Uterus (tissue), 3 donors: ENCODE measurements at regions not wholly inside any gene's neighbourhood (a gene's known extent, or its start where the extent isn't known, plus 50 kb on each side); places are given as distances from the start of the nearest gene placed in this dataset.

ENCODE experiments used
- DNase-seq, 2 donors: peaks; one replicate each; pipeline ENCODE4 v3.0.0-alpha.2; 2019 to 2020
- H3K27ac ChIP-seq, 2 donors: fragments of 200-600 bp; sonication (generic); 1 replicate in 1 of 2; 2 replicates in 1 of 2; pipeline ENCODE4 v1.5.1; 2016 to 2018
- H3K27me3 ChIP-seq, 2 donors: fragments of 200-600 bp; sonication (generic); one replicate each; pipeline ENCODE4 v1.5.1; 2018 to 2019; ENCODE audit warnings: control low read depth in 1 of 2
- H3K36me3 ChIP-seq, 2 donors: fragments of 200-600 bp; sonication (generic); one replicate each; pipeline ENCODE4 v1.5.1; 2019; ENCODE audit warnings: control low read depth in 1 of 2
- H3K4me1 ChIP-seq, 2 donors: fragments of 200-600 bp; sonication (generic); one replicate each; pipeline ENCODE4 v1.5.1; 2018 to 2019; ENCODE audit warnings: control low read depth in 1 of 2
- H3K4me3 ChIP-seq, 2 donors: fragments of 200-600 bp; sonication (generic); 1 replicate in 1 of 2; 2 replicates in 1 of 2; pipeline ENCODE4 v1.5.1; 2018 to 2019; ENCODE audit warnings: mild to moderate bottlenecking in 1 of 2
- H3K9me3 ChIP-seq, 2 donors: fragments of 200-600 bp; sonication (generic); one replicate each; pipeline ENCODE4 v1.5.1; 2019; ENCODE audit warnings: control low read depth in 1 of 2
- CTCF ChIP-seq, 4 experiments: fragments of 200-600 bp in 2 of 4; fragments of 450-650 bp in 2 of 4; sonication (generic) in 2 of 4; IDR thresholded peaks; one replicate each; pipeline ENCODE4 v1.5.1; 2016 to 2019; ENCODE audit warnings: antibody characterized with exemption in 4 of 4, mild to moderate bottlenecking in 2 of 4, moderate library complexity in 1 of 4
- POLR2A ChIP-seq, 2 donors: fragments of 450-650 bp; IDR thresholded peaks; one replicate each; pipeline ENCODE4 v1.6.1; 2016; ENCODE audit warnings: antibody characterized with exemption in 2 of 2, mild to moderate bottlenecking in 1 of 2, moderate library complexity in 1 of 2
- intact Hi-C: fragments of 100-400 bp; cut with DNase I; formaldehyde crosslinking; loops from one replicate; pipeline ENCODE4 v1.15.1; 2023; ENCODE audit warnings: low total_unique reads
- donor health status: DM: yes; HTN: yes; CAD: no.

- H3K27me3 ChIP-seq: no peaks in the 10 kb centered on the region
- TF ChIP-seq POLR2A (IDR thresholded peaks at IDR 0.05) (no peak), CTCF (IDR thresholded peaks at IDR 0.05) (no peak)
- no peaks in the 10 kb centered on the region for H3K9me3 ChIP-seq
- no peaks in the 10 kb centered on the region for H3K36me3 ChIP-seq
- intact Hi-C loops: no loop called here
- no peak overlapping the region for H3K4me3 ChIP-seq
- H3K4me1 ChIP-seq: no peaks in the 10 kb centered on the region
- no peak for DNase-seq
- no peak overlapping the region for H3K27ac ChIP-seq
These were observed 150.2 kb upstream of the BMP4 start for GRCh38 chr14:54106661-54107377.

- no peaks in the 10 kb centered on the region for H3K36me3 ChIP-seq
- no peak overlapping the region for H3K27ac ChIP-seq
- intact Hi-C loops: no loop called here
- no peak for DNase-seq
- H3K9me3 ChIP-seq: no peaks in the 10 kb centered on the region
- no peaks in the 10 kb centered on the region for H3K27me3 ChIP-seq
- no peak overlapping the region for H3K4me3 ChIP-seq
- no peaks in the 10 kb centered on the region for H3K4me1 ChIP-seq
- no peak for TF ChIP-seq POLR2A (IDR thresholded peaks at IDR 0.05)
- no peak for TF ChIP-seq CTCF (IDR thresholded peaks at IDR 0.05)
These were observed 152.2 kb upstream of the BMP4 start for GRCh38 chr14:54108481-54109471.

- TF ChIP-seq CTCF (IDR thresholded peaks at IDR 0.05) (no peak), POLR2A (IDR thresholded peaks at IDR 0.05) (no peak)
- Histone ChIP-seq H3K27ac (no peak overlapping the region), H3K9me3 (no peaks in the 10 kb centered on the region), H3K36me3 (no peaks in the 10 kb centered on the region), H3K27me3 (no peaks in the 10 kb centered on the region), H3K4me1 (no peaks in the 10 kb centered on the region), H3K4me3 (no peak overlapping the region)
- no peak for DNase-seq
- intact Hi-C loops: no loop called here
These were observed 153.0 kb upstream of the BMP4 start for GRCh38 chr14:54109521-54110120.

- intact Hi-C loops: no loop called here
- TF ChIP-seq CTCF (IDR thresholded peaks at IDR 0.05) (no peak), POLR2A (IDR thresholded peaks at IDR 0.05) (no peak)
These were observed 158.3 kb upstream of the BMP4 start for GRCh38 chr14:54114941-54115340.

More at GRCh38 chr14:54114941-54115340, 158.3 kb upstream of the BMP4 start:
- Histone ChIP-seq H3K36me3 (no peaks in the 10 kb centered on the region), H3K4me1 (no peaks in the 10 kb centered on the region), H3K9me3 (no peaks in the 10 kb centered on the region), H3K4me3 (no peak overlapping the region), H3K27me3 (no peaks in the 10 kb centered on the region), H3K27ac (no peak overlapping the region)
- no peak for DNase-seq
